ENCODE measurements at regions not wholly inside any gene's neighbourhood (a gene's known extent, or its start where the extent isn't known, plus 50 kb on each side); places are given as distances from the start of the nearest gene placed in this dataset.

DNA sequence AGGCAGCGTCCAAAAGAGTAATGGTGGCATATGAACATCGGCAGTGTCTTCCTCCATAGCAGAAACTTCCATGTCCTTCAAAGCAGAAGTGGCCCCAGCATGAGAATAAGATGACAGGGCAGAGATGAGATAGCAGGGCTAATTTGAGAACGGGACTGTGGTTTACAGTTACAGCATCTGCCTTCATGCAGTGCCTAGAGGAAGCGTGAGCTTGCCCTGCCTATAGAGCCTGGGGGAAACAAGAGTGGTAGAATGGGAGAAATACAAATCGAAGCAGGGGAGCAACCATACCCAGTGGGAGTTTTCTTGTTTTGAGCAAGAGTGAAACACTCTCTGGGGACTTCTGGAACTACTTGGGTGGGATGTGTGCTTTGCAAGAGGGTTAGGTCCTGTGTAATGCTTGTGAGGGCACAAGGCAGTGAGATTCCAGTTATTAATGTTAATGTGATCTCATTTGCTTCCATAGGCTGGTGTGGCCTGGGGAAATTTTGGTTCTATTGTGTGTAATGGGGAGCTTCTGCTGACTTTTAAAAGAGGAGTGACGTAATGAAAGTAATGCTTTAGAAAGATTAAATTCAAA lies 616.9 kb downstream of the ZIC1 start:
- Histone ChIP-seq H3K27ac (no peak overlapping the region), H3K4me3 (no peak overlapping the region), H3K27me3 (no peaks in the 10 kb centered on the region), H3K4me1 (no peaks in the 10 kb centered on the region), H3K36me3 (ENCODE audit: low read depth, missing control alignments) (no peaks in the 10 kb centered on the region), H3K9me3 (no peaks in the 10 kb centered on the region)
- 83 to 94% methylated on average over 6 of the region's 6 CpGs for WGBS, 2 donors
- TF ChIP-seq POLR2A (IDR thresholded peaks at IDR 0.05) = no peak
- TF ChIP-seq, protein P1, sequence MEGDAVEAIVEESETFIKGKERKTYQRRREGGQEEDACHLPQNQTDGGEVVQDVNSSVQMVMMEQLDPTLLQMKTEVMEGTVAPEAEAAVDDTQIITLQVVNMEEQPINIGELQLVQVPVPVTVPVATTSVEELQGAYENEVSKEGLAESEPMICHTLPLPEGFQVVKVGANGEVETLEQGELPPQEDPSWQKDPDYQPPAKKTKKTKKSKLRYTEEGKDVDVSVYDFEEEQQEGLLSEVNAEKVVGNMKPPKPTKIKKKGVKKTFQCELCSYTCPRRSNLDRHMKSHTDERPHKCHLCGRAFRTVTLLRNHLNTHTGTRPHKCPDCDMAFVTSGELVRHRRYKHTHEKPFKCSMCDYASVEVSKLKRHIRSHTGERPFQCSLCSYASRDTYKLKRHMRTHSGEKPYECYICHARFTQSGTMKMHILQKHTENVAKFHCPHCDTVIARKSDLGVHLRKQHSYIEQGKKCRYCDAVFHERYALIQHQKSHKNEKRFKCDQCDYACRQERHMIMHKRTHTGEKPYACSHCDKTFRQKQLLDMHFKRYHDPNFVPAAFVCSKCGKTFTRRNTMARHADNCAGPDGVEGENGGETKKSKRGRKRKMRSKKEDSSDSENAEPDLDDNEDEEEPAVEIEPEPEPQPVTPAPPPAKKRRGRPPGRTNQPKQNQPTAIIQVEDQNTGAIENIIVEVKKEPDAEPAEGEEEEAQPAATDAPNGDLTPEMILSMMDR (IDR thresholded peaks at IDR 0.05) = no peak
- no peak for DNase-seq
- intact Hi-C loops (cut with DNase I; ENCODE audit: low total_unique reads) = no loop called here

DNA sequence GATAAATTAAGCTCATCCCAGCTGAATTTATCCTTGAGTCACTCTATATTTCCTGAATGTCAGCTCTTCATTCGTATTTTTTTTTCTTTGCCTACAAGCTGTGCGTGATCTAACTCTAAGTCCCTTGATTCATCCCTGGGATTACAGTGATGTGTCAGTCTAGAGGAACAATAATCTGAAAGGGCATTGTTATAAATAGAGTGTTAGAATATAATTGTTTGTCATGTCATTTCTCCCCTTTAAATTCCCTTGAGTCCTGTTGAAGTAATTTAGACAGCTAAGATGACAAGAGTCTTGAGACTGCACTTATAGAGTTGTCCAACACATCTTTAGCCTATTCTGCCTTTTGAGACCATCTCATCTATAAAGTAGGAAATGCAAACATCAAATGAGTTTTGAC lies 621.8 kb downstream of the ZIC1 start:
- Histone ChIP-seq H3K9me3 (no peaks in the 10 kb centered on the region), H3K27ac (no peak overlapping the region), H3K4me1 (no peaks in the 10 kb centered on the region), H3K36me3 (ENCODE audit: low read depth, missing control alignments) (no peaks in the 10 kb centered on the region), H3K27me3 (no peaks in the 10 kb centered on the region), H3K4me3 (no peak overlapping the region)
- no peak for DNase-seq
- intact Hi-C loops (cut with DNase I; ENCODE audit: low total_unique reads) = no loop called here
- WGBS, 2 donors = 88 to 90% methylated on average over 2 of the region's 2 CpGs
- TF ChIP-seq POLR2A (IDR thresholded peaks at IDR 0.05) = no peak
- TF ChIP-seq, protein P1 (IDR thresholded peaks at IDR 0.05) = no peak

DNA sequence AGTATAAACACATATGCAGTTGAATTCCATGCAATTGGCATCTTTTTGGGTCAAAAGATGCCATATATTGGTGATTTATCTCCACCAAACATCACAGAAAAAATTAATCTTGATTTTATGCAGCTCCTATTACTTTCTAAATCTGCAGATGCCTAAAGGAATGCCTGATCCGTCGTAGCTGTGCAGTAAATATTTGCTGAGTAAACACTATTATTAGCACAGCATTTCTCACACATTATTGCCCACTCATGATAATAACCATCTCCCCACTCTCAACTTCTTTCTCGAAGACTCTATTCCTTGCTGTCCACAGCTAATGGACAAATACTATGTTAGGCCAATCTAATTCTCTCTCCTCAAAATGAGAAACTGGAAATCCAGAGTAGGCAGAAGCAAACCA lies 625.2 kb downstream of the ZIC1 start:
- Histone ChIP-seq H3K9me3 (no peaks in the 10 kb centered on the region), H3K4me3 (no peak overlapping the region), H3K4me1 (no peaks in the 10 kb centered on the region), H3K27ac (no peak overlapping the region), H3K36me3 (ENCODE audit: low read depth, missing control alignments) (no peaks in the 10 kb centered on the region), H3K27me3 (no peaks in the 10 kb centered on the region)
- WGBS, 2 donors = 69 to 73% methylated on average over 3 of the region's 3 CpGs
- intact Hi-C loops (cut with DNase I; ENCODE audit: low total_unique reads) = no loop called here
- no peak for DNase-seq
- TF ChIP-seq, protein P1 (IDR thresholded peaks at IDR 0.05) = no peak
- TF ChIP-seq POLR2A (IDR thresholded peaks at IDR 0.05) = no peak

DNA sequence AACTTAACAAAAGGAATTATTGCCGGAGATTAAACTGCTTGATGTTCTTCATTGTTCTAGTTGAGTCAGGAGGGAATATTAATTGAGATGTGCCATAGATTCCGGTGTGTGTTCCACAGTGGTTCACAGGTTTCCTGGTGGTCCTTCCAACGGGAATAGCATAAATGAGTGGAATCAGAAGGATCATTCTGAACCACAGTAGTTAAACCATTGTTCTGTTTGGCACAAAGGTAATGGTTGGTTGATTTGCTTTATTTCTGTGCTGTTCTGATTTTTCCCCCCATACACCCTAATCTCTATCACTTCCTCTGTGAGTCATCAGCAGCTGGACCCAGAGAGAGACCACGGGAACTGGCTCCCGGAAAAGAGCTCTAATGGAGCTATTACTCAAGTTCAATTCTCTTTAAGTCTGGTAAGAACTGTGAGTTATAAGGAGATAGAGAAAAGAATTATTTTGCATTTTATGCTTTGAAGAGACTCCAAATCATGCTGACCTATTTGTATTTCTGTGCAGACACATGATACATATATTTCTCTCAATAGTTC lies 627.2 kb downstream of the ZIC1 start:
- H3K4me1 ChIP-seq = no peaks in the 10 kb centered on the region
- WGBS, 2 donors = 45 to 59% methylated on average over 5 of the region's 5 CpGs
- H3K9me3 ChIP-seq = no peaks in the 10 kb centered on the region
- DNase-seq = no peak
- H3K27ac ChIP-seq = no peak overlapping the region
- intact Hi-C loops (cut with DNase I; ENCODE audit: low total_unique reads) = no loop called here
- H3K27me3 ChIP-seq = no peaks in the 10 kb centered on the region
- H3K4me3 ChIP-seq = no peak overlapping the region
- TF ChIP-seq POLR2A (IDR thresholded peaks at IDR 0.05) = no peak
- TF ChIP-seq, protein P1 (IDR thresholded peaks at IDR 0.05) = no peak
- H3K36me3 ChIP-seq (ENCODE audit: low read depth, missing control alignments) = no peaks in the 10 kb centered on the region
